ENCODE measurements at regions not wholly inside any gene's neighbourhood (a gene's known extent, or its start where the extent isn't known, plus 50 kb on each side); places are given as distances from the start of the nearest gene placed in this dataset.
"Not testable (repeated sequence)": the region's sequence is repeated elsewhere in the genome, so short reads cannot be mapped to it uniquely, and the experiment has no call there.

DNA sequence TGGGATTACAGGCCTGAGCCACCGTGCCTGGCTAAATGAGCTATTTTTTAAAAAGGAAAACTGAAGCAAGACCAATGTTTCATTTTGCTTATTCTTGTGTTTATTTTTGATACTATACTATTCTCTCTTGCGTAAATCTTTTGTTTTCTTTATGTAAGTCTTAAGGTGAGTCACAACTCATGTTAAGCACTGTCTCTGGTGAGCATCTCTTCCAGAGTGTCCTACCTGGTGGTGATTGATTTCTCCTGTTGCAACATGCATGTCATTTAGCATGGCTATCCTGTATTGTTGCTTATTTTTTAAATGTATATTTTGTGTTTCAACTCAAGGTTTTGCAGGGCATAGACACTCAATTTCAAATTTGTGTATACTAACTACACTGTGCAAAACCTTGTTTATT is 336.0 kb downstream of the RFPL4B start:
- TF ChIP-seq CTCF (conservative IDR thresholded peaks at IDR 0.05): no peak
- H3K27ac ChIP-seq: no peak overlapping the region

GRCh38 chr6:112683926-112684325 is 336.8 kb downstream of the RFPL4B start:
- H3K27ac ChIP-seq: no peak overlapping the region
- no peak for TF ChIP-seq CTCF (conservative IDR thresholded peaks at IDR 0.05)

DNA sequence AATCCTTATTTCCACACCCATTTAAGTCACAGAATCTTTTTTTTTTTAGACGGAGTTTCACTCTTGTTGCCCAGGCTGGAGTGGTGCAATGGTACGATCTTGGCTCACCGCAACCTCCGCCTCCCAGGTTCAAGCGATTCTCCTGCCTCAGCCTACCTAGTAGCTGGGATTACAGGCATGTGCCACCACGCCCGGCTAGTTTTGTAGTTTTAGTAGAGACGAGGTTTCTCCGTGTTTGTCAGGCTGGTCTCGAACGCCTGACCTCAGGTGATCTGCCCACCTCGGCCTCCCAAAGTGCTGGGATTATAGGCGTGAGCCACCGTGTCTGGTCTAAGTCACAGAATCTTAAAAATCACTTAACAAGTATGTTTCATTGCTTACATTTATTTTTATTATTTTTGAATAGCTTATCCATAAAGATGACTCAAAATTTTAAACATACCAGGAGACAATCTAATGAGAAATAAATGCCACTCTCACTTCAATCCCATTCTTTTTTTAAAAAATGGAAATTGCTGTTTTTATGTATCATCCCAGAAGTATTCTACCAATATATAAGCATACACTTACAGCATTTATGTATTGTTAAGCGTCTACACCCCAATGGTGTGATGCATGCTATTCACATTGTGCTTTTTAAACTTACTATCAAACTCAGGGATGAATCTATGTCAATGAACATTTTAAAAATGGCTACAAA is 338.5 kb downstream of the RFPL4B start:
- not testable (repeated sequence) for H3K27ac ChIP-seq

- not testable (repeated sequence) for H3K27ac ChIP-seq
Measured at GRCh38 chr6:112688487-112689165, 341.5 kb downstream of the RFPL4B start.

DNA sequence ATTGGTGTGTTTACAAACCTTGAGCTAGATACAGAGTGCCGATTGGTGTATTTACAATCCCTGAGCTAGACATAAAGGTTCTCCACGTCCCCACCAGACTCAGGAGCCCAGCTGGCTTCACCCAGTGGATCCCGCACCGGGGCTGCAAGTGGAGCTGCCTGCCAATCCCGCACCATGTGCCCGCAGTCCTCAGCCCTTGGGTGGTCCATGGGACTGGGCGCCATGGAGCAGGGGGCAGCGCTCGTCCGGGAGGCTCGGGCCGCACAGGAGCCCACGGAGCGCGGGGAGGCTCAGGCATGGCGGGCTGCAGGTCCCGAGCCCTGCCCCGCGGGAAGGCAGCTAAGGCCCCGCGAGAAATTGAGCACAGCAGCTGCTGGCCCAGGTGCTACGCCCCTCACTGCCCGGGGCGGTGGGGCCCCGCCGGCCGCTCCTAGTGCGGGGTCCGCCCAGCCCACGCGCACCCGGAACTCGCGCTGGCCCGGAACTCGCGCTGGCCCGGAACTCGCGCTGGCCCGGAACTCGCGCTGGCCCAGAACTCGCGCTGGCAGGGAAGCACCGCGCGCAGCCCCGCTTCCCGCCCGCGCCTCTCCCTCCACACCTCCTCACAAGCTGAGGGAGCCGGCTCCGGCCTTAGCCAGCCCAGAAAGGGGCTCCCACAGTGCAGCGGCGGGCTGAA is 342.2 kb downstream of the RFPL4B start:
- H3K27ac ChIP-seq: not testable (repeated sequence)

- no peak overlapping the region for H3K27ac ChIP-seq
- TF ChIP-seq CTCF (conservative IDR thresholded peaks at IDR 0.05): no peak
Measured at GRCh38 chr6:112690497-112691202, 343.5 kb downstream of the RFPL4B start.

DNA sequence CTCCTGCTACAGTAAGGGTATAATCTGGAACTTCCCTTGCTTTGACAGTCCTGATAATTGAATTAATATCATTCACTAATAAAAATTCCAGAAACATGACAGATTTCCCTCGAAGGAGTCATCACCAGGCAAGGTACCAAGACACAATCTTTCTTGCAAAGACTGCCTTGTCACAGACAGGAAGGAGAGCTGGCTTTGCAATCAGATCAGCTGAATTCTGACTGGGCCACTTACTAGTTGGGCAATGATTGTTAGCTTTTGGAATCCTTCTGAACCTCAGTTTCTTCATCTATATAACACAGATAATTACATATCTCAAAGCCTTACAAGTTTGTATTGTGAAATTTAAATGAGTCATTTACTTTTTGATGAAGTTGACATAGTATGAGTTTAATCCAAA is 344.2 kb downstream of the RFPL4B start:
- TF ChIP-seq CTCF (conservative IDR thresholded peaks at IDR 0.05): no peak
- H3K27ac ChIP-seq: no peak overlapping the region

DNA sequence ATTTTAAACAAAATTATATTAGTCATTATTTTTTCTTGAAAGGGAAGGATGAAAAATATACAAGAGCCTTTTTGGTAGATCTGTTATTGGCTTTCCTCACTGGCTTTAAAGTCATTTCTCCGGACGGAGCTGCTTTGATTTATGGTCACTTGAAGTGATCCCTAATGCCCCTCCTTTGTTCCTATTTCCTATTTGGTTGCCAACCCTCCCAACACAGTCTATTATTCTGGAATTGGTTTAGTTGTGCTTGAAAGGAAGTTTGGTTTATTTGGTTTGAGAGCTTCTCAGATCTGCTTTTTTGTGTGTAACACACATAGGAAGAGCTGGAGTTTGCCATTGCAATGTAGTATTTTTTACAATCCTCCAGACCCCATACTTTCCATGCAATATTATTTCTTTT is 347.9 kb downstream of the RFPL4B start:
- no peak for TF ChIP-seq CTCF (conservative IDR thresholded peaks at IDR 0.05)
- no peak overlapping the region for H3K27ac ChIP-seq

DNA sequence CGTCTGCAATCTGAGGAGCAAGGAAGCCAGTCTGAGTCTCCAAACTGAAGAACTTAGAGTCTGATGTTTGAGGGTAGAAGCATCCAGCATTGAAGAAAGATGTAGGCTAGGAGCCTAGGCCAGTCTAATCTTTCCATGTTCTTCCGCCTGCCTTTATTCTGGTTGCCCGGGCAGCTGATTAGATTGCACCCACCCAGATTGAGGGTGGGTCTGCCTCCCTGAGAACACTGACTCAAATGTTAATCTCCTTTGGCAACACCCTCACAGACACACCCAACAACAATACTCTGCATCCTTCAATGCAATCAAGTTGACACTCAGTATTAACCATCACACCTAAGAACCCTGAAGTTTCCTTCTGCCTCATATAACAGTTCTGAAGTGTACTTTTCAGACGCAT is 350.1 kb downstream of the RFPL4B start:
- TF ChIP-seq CTCF (conservative IDR thresholded peaks at IDR 0.05): no peak
- no peak overlapping the region for H3K27ac ChIP-seq
